ENCODE measurements at regions not wholly inside any gene's neighbourhood (a gene's known extent, or its start where the extent isn't known, plus 50 kb on each side); places are given as distances from the start of the nearest gene placed in this dataset.

DNA sequence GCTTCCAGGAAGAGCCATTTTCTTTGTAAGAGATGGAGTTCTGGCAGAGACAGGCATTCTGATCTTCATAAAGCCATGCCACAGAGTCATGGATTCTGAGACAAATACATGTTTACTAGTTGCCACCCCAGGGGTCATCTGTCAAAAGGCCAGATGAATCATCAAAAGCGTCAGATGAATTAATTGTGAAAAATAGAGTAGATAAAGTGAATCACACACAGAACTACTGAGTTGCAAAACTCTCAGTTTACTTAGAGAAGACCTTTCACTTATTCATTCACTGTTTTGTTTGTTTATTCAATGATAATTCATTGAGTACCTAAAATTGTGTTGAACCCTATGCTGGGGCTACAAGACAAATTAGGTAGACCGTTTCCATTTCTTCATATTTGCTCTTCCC, 157.7 kb upstream of the SERPINE2 start:
- peaks cover 20% of the 10 kb centered on the region for H3K9me3 Mint-ChIP-seq (ENCODE audit: unreplicated experiment)
- H3K4me1 ChIP-seq = no peaks in the 10 kb centered on the region
- CTCF ChIA-PET = no interaction called here
- H3K4me3 ChIP-seq (ENCODE audit: low read depth, low read length) = no peak overlapping the region
- no peak overlapping the region for H3K27ac Mint-ChIP-seq (ENCODE audit: unreplicated experiment)
- H3K9me3 ChIP-seq = peaks cover 2% of the 10 kb centered on the region; the same call in 1 of the 2 replicates
- POLR2A ChIA-PET = no interaction called here
- no peaks in the 10 kb centered on the region for H3K27me3 Mint-ChIP-seq (ENCODE audit: insufficient read depth, unreplicated experiment)
- no peak for TF ChIP-seq CTCF (IDR thresholded peaks at IDR 0.05; ENCODE audit: insufficient read depth in 1 of 2, low read depth in 1 of 2, low read length in 1 of 2, severe bottlenecking in 1 of 2, unreplicated experiment in 1 of 2)
- no peaks in the 10 kb centered on the region for H3K36me3 Mint-ChIP-seq (ENCODE audit: insufficient read depth, unreplicated experiment)
- no peaks in the 10 kb centered on the region for H3K4me1 Mint-ChIP-seq (ENCODE audit: low read depth, unreplicated experiment)
- intact Hi-C loops (cut with micrococcal nuclease; ENCODE audit: unreplicated experiment) = no loop called here
- BruUV-seq (replicated peaks) = no TSS peak
- H3K27me3 ChIP-seq (replicated peaks; ENCODE audit: control insufficient read depth, insufficient read depth, low read length) = no peaks in the 10 kb centered on the region
- H3K36me3 ChIP-seq (ENCODE audit: control insufficient read depth, insufficient read depth, low read length) = no peaks in the 10 kb centered on the region
- DNase-seq = no peak
- H3K4me3 Mint-ChIP-seq (ENCODE audit: unreplicated experiment) = no peak overlapping the region

DNA sequence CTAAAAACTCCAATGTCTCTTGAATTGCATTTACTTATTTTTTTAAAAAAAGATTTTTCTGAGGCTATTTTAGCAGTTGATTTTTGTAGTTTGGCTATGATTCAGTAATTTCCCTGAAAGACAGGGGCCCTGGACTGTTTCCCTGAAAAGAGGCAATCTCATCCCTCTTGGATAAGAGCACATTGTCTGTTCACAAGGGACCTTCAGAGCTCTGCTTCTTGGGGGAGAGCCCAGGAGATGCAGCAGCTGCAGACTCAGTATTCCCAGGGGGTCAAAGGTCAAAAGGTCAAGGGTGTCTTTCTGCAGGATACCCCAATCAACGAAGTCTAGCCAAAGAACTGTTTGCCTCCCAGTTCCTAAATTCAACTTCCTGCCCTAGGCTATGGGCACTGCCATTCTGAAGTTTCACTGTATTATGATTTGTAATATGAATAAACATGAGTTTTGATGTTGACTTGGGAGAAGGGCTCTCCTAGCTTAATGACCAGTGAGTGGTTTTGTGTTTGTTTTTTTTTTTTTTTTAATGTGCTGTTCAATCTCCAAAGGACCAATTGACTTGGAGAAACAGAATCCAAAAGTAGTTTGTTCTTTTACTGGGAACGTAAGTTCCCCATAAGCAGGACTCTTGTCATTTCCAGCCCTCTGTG, 157.0 kb upstream of the SERPINE2 start:
- Mint-ChIP-seq H3K4me3 (ENCODE audit: unreplicated experiment) (no peak overlapping the region), H3K27me3 (ENCODE audit: insufficient read depth, unreplicated experiment) (no peaks in the 10 kb centered on the region), H3K4me1 (ENCODE audit: low read depth, unreplicated experiment) (no peaks in the 10 kb centered on the region), H3K36me3 (ENCODE audit: insufficient read depth, unreplicated experiment) (no peaks in the 10 kb centered on the region), H3K9me3 (ENCODE audit: unreplicated experiment) (peaks cover 20% of the 10 kb centered on the region), H3K27ac (ENCODE audit: unreplicated experiment) (no peak overlapping the region)
- Histone ChIP-seq H3K9me3 (peaks cover 2% of the 10 kb centered on the region; the same call in 1 of the 2 replicates), H3K4me1 (no peaks in the 10 kb centered on the region), H3K27me3 (replicated peaks; ENCODE audit: control insufficient read depth, insufficient read depth, low read length) (no peaks in the 10 kb centered on the region), H3K36me3 (ENCODE audit: control insufficient read depth, insufficient read depth, low read length) (no peaks in the 10 kb centered on the region), H3K4me3 (ENCODE audit: low read depth, low read length) (no peak overlapping the region)
- CTCF ChIA-PET = interaction anchor here (0.6 kb wide), 1 partner anchor 298 kb away, joined by 3 read pairs; no protein-coding TSS in a partner anchor
- no peak for TF ChIP-seq CTCF (IDR thresholded peaks at IDR 0.05; ENCODE audit: insufficient read depth in 1 of 2, low read depth in 1 of 2, low read length in 1 of 2, severe bottlenecking in 1 of 2, unreplicated experiment in 1 of 2)
- BruUV-seq (replicated peaks) = no TSS peak
- POLR2A ChIA-PET = no interaction called here
- no peak for DNase-seq
- intact Hi-C loops (cut with micrococcal nuclease; ENCODE audit: unreplicated experiment) = no loop called here

GRCh38 chr2:224194161-224194560, 155.1 kb upstream of the SERPINE2 start:
- H3K9me3 Mint-ChIP-seq (ENCODE audit: unreplicated experiment) = peaks cover 21% of the 10 kb centered on the region
- H3K27me3 Mint-ChIP-seq (ENCODE audit: insufficient read depth, unreplicated experiment) = no peaks in the 10 kb centered on the region
- Histone ChIP-seq H3K4me3 (ENCODE audit: low read depth, low read length) (no peak overlapping the region), H3K9me3 (0 out of 2 replicates have a peak, but pooled peaks cover 2% of the 10 kb centered on the region), H3K36me3 (ENCODE audit: control insufficient read depth, insufficient read depth, low read length) (no peaks in the 10 kb centered on the region), H3K4me1 (no peaks in the 10 kb centered on the region), H3K27me3 (replicated peaks; ENCODE audit: control insufficient read depth, insufficient read depth, low read length) (no peaks in the 10 kb centered on the region)
- no TSS peak for BruUV-seq (replicated peaks)
- H3K4me1 Mint-ChIP-seq (ENCODE audit: low read depth, unreplicated experiment) = no peaks in the 10 kb centered on the region
- DNase-seq = no peak
- H3K4me3 Mint-ChIP-seq (ENCODE audit: unreplicated experiment) = no peak overlapping the region
- POLR2A ChIA-PET = no interaction called here
- H3K36me3 Mint-ChIP-seq (ENCODE audit: insufficient read depth, unreplicated experiment) = no peaks in the 10 kb centered on the region
- intact Hi-C loops (cut with micrococcal nuclease; ENCODE audit: unreplicated experiment) = no loop called here
- TF ChIP-seq CTCF (IDR thresholded peaks at IDR 0.05; ENCODE audit: insufficient read depth in 1 of 2, low read depth in 1 of 2, low read length in 1 of 2, severe bottlenecking in 1 of 2, unreplicated experiment in 1 of 2) = no peak
- H3K27ac Mint-ChIP-seq (ENCODE audit: unreplicated experiment) = no peak overlapping the region
- CTCF ChIA-PET = no interaction called here

All from Caco-2 (cell line).